HG03354 (cell line): ENCODE measurements at regions not wholly inside any gene's neighbourhood (a gene's known extent, or its start where the extent isn't known, plus 50 kb on each side); places are given as distances from the start of the nearest gene placed in this dataset.
A peak's percentile ranks its signal among the peaks of the same experiment; 100 is the strongest.

ENCODE experiments used
- ATAC-seq: cut with Tn5 transposase; IDR thresholded peaks from one replicate; pipeline ENCODE4 v1.9.1; 2021; ENCODE audit warnings: mild to moderate bottlenecking; ENCODE audit not compliant: unreplicated experiment, poor library complexity, severe bottlenecking

GRCh38 chr5:13488254-13488931 is 456.1 kb downstream of the DNAH5 start:
- no peak for ATAC-seq

GRCh38 chr5:13480834-13481233 is 463.7 kb downstream of the DNAH5 start:
- ATAC-seq, result no peak

DNA sequence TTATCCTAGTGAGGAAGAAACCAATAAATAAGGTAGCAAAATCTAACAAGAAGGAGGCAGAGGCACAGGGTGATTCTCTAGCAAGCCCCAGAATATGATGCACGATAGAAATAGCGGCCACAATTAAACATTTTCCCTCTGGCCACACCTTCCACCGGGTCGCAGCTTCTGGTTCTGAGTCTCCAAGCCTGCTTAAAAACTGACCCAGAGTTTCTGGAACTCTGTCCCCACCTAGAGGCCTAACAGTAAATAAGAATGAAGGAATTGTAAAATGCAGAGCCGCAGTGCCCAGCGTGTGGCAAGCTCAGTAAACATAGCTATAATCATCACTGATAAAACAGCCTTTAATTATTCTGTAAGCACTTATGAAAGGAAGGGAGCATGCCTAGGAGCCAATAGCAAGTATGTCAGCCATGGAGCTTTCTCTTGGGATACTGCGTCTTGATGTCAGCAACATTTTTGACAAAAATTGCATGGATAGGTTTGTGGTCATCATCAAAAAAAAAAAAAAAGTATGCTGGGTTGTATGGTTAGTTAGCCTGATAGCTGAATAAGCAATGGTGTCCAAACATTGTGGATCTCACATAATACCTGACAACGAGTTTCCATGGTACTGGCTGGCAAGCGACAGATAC is 465.5 kb downstream of the DNAH5 start:
- peak; percentile 68 for ATAC-seq

GRCh38 chr5:13477118-13477737 is 467.3 kb downstream of the DNAH5 start:
- ATAC-seq, result no peak

DNA sequence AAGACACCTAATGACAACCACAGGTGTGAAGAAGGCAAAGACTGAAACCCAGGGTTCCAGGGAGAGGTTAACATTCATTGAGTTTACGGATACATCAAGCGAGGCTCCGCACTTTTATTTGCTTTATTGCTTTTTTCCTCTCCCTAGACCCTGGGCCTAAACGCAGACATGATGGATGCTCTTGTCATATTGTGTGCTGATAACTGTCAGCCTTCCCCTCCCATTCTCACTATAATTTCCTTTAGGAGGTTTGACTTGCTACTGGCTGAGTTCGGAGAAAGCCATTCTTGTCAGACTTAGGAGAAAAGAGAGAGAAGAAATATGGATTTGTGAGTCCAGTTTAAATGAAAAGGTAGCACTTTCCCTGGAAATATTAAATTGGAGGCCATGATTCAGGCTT is 471.6 kb downstream of the DNAH5 start:
- ATAC-seq, result no peak

DNA sequence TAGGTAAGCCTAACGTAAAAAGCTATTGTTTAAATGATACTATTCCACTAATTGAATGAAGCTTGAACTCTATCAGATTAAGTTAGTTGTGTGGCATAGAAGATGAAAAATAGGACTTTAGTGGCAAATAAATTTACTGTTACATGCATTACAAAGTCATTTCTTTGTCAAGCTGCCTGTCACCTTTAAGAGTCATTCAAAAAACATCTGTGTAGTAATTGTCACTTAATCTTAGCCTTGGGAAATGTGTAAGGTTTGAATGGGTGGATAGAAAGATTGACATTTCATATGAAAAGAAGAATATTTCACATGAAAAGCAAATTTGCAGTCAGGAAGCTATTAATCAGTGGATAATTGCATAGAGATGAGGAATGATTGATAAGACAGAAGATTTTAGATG is 473.5 kb downstream of the DNAH5 start:
- no peak for ATAC-seq

GRCh38 chr5:13470263-13470662 is 474.2 kb downstream of the DNAH5 start:
- ATAC-seq, result no peak

DNA sequence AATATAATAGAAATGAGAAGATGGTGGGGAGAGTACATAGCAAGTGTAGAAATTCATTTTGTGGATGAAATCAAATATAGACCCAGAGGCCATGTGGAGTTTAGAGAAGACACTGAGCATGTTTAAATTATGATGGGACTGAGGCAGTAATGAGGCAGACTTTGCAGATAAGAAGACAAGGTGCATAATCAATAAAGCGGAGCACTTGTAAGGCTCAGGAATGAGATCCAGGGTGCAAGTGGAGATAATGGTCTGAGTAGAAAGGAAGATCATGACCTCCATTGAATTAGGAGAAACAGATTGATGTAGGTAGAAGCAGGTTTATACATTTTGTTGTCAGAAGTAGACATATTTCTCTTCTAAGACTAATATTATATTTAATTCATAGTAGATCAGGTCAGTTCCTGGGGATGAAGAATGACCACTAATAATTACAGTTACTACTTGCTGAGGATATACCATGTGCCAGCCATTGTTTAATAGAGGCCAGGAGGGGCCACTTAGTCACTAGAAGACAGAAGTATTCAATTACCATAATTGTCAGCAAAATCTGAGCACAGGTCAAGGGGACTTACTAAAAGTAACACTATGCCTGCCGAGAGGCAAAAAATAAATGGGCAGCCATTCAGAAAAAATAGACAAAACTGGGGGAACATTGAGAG is 479.8 kb downstream of the DNAH5 start:
- ATAC-seq, result no peak

GRCh38 chr5:13460587-13460986 is 483.9 kb downstream of the DNAH5 start:
- no peak for ATAC-seq

DNA sequence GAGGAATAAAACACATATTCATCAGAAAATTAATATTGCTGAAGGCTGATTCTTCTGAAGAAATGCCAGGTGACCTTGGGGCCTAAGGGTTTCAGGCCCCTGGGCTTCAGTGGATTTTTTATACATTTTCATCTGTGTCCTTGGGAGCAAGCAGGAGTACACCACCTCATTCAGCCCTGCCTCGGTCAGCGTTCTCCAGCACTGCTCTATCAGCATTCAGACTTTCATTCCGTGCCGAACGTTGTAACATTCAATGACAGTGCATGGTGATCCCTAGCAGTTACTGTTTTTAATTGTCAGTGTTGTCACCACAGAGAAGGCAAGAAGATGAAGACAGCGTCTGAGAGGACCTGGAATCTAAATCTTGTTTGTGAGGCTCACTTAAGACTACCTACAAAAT is 490.4 kb downstream of the DNAH5 start:
- ATAC-seq, result no peak

GRCh38 chr5:13448843-13449242 is 495.6 kb downstream of the DNAH5 start:
- no peak for ATAC-seq

DNA sequence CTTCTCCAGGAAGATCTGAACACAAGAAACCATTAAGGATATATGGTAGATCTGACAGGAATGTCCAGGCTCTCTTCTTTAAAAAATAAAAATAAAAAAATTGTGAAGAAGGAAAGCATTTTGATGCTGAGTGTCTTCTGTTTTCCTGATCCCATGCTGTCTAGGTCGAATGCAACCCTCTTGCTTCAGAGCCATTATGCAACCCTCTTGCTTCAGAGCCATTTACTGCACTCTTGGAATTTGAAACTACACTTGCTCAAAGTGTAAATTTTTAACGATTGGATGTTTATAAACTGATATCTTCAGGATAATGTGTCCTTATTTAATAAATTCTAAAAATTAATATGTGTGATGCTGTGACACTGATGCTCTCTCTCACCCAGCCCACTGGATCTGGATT is 505.1 kb downstream of the DNAH5 start:
- no peak for ATAC-seq

DNA sequence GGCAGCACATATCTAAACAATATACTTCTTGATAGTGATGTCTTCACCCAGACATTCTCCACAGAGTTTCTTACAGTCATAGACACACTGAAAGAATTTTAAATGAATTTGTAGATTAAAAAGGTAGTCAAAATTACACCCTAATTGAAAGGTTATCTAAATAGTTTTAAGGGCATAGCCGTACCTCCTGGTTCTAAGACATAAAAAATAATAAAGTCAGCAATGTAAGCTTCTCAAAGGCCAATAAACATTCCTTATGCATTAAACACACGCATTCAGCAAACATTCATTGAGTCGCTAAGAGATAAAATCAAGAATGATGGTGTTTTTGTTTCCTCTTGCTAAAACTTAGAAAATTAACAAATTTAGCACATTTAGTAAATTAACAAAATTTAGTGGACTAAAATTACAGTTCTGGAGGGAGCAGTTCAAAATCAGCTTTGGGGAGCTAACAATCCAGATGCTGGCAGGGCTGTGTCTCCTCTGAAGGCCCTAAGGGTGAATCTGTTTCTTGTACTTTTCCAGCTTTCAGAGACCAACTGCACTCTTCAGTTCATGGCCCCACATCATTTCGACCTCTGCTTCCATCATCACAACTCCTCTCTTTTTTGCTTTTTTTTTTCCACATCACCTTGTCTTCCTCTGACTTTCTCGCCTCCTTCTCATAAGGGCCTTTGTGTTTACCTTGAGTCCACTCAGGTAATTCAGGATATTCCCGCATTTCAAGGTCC is 516.5 kb downstream of the DNAH5 start:
- no peak for ATAC-seq

DNA sequence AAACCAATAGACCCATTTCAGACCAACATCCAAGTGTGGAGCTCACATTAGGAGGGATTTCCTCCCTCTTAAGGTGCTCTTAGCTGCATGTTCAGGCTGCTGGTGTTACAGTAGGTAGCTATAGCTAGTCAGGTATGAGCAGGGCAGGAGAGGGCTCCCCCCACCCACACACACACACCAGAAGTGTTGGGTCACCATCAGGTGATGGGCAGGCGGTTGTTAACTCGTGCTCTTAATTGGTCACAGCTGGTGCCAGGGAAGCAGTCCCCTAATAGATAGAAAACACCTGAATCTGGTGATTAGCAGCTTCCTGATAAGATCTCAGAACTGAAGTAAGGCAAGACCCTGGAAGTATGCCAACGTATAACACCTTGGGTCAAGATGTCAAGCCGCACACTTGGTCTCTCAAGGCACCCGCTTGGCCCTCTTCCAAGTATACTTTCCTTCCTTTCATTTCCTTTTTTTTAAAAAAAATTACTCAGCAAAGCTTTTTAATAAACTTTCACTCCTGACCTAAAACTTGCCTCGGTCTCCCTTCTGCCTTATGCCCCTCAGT is 532.4 kb downstream of the DNAH5 start:
- no peak for ATAC-seq

DNA sequence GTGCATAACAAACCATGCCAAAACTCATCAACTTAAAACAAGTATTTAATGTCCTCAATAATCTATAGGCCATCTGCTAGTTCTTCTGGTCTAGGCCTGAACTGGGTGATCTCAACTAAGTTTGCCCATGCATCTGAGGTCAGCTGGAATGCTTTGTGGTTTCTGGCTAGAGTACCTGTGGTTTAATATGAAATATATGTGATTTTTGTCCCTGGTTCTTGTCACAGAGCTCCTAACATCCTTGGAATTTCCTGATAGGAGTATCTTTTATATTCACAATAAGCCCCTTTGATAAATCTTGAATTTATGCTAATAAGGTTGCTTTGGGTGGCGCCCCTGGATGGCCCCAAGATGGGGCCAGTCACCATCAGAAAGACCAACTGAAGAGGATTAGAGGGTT is 535.9 kb downstream of the DNAH5 start:
- no peak for ATAC-seq

GRCh38 chr5:13403351-13403750 is 541.1 kb downstream of the DNAH5 start:
- no peak for ATAC-seq

DNA sequence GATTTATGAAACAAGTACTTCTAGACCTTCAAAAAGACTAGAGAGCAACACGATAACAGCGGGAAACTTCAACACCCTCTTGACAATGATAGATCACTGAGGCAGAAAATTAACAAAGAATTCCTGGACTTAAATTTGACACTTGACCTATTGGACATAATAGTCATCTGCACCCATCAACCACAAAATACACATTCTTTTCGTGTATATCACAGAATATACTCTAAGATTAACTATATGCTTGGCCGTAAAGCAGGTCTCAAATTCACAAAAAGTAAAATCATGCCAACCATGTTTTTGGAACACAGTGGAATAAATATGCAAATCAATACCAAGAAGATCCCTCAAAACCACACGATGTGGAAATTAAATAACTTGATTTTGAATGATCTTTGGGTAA is 559.4 kb downstream of the DNAH5 start:
- ATAC-seq, result no peak

DNA sequence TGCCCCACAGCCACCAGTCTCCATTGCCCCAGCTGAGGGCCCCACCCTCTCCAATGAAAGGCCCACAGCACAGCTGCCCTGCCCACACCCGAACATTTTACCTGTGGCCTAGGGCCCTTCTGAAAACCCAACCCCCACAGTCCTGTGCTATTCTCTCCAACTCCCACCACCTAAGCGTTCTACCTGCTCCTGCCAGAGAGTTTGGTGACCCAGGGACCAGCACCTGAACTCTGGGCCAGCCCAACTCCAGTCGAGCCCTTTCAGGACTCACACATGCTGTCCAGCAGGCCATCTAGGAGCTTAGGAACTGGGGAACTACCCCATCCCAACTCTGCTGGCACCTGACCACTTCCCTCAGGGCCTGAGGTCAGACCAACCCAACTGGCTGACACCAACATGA is 562.3 kb downstream of the DNAH5 start:
- no peak for ATAC-seq

DNA sequence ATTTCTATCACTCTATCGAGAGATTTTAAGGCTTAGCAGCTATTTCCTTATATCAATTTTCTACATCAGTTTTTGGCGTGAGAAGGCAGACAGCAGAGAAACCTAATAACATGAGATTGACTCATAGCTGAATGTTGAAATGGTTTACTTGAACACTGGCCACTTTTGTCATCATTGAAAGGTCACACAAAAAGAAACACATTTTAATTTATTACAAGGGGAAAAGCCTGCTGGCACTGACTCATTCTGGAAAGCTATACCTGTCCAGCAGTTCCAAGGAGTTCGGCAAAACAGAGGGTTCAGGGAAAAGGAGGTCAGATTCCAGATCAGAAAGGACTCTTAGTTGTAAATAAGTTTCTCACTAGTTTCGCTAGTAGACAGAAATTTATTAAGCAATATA is 566.4 kb downstream of the DNAH5 start:
- ATAC-seq, result no peak

DNA sequence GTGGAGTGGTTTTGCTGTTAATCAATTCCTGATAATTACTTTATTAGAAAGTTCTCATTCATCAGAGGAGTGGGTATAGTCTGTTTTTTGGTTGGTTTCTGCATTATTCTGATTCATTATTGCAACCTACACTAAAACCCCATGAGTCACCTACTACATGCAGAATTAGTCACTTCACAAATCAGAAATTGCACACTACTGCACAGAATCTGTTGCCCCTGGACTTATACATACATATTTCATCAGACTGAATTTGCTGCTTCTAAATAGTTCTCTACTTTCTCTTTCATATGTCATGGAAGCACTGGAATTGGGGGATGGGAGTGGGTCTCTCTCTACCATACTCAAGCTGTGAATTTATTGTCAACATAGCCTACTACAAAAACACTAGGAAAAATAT is 585.1 kb downstream of the DNAH5 start:
- ATAC-seq, result no peak
